ENCODE measurements at regions not wholly inside any gene's neighbourhood (a gene's known extent, or its start where the extent isn't known, plus 50 kb on each side); places are given as distances from the start of the nearest gene placed in this dataset.
"Not testable (repeated sequence)": the region's sequence is repeated elsewhere in the genome, so short reads cannot be mapped to it uniquely, and the experiment has no call there.

DNA sequence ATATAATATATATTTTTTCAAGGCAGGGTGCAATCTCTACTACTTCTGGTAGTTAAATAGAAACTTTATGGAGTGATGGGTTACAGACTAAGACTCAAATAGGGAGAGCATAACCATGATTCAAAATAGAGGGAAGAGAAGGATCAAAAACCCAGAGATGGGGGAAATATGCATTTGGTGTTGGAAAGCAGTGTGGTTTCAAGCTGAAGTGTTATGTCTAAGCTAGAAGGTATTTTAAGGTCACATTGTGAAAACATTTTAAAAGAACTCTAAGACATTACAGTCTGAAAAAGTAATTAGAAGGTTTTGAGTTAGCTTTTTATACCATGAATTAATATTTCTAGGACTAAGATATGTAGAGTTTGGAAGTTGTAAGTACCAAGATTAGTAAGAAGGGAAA is 2741.4 kb downstream of the PCDH9 start:
- no peaks in the 10 kb centered on the region for H3K4me1 ChIP-seq (ENCODE audit: low read depth)
- H3K9me3 ChIP-seq (ENCODE audit: low read depth), result no peaks in the 10 kb centered on the region
- TF ChIP-seq, protein P1, sequence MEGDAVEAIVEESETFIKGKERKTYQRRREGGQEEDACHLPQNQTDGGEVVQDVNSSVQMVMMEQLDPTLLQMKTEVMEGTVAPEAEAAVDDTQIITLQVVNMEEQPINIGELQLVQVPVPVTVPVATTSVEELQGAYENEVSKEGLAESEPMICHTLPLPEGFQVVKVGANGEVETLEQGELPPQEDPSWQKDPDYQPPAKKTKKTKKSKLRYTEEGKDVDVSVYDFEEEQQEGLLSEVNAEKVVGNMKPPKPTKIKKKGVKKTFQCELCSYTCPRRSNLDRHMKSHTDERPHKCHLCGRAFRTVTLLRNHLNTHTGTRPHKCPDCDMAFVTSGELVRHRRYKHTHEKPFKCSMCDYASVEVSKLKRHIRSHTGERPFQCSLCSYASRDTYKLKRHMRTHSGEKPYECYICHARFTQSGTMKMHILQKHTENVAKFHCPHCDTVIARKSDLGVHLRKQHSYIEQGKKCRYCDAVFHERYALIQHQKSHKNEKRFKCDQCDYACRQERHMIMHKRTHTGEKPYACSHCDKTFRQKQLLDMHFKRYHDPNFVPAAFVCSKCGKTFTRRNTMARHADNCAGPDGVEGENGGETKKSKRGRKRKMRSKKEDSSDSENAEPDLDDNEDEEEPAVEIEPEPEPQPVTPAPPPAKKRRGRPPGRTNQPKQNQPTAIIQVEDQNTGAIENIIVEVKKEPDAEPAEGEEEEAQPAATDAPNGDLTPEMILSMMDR (IDR thresholded peaks at IDR 0.05; ENCODE audit: low read depth, low read length), result no peak
- no peaks in the 10 kb centered on the region for H3K36me3 ChIP-seq
- H3K27me3 ChIP-seq, result no peaks in the 10 kb centered on the region
- no peak overlapping the region for H3K4me3 ChIP-seq
- no peak overlapping the region for H3K27ac ChIP-seq
- DNase-seq (ENCODE audit: low read depth in 1 of 2, low spot score in 1 of 2), result no peak

DNA sequence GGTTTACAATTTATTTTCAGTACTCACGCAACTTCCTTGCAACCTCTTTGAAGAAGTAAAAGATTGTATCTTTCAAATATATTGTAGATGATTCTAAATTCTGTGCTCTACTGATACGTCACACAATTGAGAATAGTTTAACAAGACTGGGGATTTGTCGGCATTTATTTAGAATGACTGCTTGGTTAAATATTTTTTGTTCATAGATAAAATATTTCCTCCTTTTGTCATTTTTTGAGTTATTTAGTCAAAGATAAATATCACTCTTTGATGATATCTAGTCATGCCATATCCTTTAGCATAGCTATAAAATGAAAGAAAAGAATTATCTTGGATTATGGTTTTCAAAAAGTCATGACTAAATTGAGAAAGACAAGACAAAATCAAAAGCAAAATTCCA is 2747.8 kb downstream of the PCDH9 start:
- no peak overlapping the region for H3K27ac ChIP-seq
- TF ChIP-seq, protein P1 (IDR thresholded peaks at IDR 0.05; ENCODE audit: low read depth, low read length), result no peak
- no peaks in the 10 kb centered on the region for H3K4me1 ChIP-seq (ENCODE audit: low read depth)
- H3K36me3 ChIP-seq, result no peaks in the 10 kb centered on the region
- H3K27me3 ChIP-seq, result no peaks in the 10 kb centered on the region
- H3K4me3 ChIP-seq, result no peak overlapping the region
- H3K9me3 ChIP-seq (ENCODE audit: low read depth), result no peaks in the 10 kb centered on the region
- no peak for DNase-seq (ENCODE audit: low read depth in 1 of 2, low spot score in 1 of 2)

DNA sequence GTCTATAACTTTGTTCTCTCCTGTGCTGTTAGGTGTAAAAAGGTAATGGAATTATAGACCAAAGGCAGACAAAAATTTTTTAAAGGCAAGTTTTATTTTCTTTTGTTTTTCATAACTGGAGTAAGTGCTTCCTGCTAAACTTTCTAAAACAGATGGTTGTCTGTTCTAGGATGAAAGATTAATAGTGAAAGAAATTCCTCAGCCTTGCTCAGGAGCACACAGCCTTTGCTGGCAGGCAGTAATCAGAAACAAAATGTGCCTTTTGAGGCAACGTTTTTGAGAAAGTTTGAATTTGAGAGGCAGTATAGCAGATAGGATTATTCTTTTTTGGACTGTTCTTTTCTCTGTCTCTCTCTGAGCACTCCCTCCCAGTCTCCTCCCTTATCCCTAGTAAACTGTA is 2749.5 kb downstream of the PCDH9 start:
- no peak overlapping the region for H3K4me3 ChIP-seq

DNA sequence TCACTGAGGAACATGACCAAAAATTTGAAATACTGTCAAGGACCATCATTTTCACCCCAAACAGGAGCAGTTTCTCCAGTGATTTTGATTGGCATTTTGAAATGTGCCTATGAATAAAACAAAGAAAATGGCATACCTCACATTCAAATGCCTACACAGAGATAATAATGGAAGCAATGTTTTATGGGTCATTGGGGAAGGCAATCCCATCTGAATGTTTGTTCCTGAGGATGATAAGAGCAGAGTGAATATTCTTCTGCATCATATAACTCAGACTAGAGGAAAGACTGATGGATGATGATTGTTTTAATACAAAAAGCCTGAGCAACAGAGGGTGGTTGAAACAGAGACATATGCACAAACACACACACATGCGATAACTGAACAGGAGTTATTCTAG is 2749.9 kb downstream of the PCDH9 start:
- no peak for DNase-seq (ENCODE audit: low read depth in 1 of 2, low spot score in 1 of 2)
- TF ChIP-seq, protein P1 (IDR thresholded peaks at IDR 0.05; ENCODE audit: low read depth, low read length), result no peak
- no peak overlapping the region for H3K4me3 ChIP-seq

More for the DNA sequence above, 2749.5 kb downstream of the PCDH9 start:
- H3K27me3 ChIP-seq, result no peaks in the 10 kb centered on the region
- peak in 1 of 2 donors; percentile 2 for DNase-seq (ENCODE audit: low read depth in 1 of 2, low spot score in 1 of 2)
- TF ChIP-seq, protein P1 (IDR thresholded peaks at IDR 0.05; ENCODE audit: low read depth, low read length), result no peak
- H3K9me3 ChIP-seq (ENCODE audit: low read depth), result no peaks in the 10 kb centered on the region
- H3K27ac ChIP-seq, result no peak overlapping the region
- H3K36me3 ChIP-seq, result no peaks in the 10 kb centered on the region
- H3K4me1 ChIP-seq (ENCODE audit: low read depth), result no peaks in the 10 kb centered on the region

DNA sequence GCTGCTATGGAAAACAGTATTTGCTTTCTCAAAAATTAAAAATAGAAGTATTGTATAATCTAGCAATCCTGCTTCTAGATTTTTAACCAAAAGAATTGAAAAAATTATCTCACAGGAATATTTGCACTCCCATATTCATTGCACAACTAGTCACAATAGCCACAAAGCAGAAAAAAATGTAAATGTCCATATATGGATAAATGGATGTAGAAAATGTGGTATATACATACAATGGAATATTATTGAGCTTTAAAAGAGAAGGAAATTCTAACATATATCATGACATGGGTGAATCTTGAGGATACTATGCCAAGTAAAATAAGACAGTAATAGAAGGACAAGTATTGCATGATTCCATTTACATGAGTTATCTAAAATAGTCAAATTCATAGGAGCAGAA is 2753.0 kb downstream of the PCDH9 start:
- DNase-seq (ENCODE audit: low read depth in 1 of 2, low spot score in 1 of 2), result no peak
- Histone ChIP-seq H3K27me3 (no peaks in the 10 kb centered on the region), H3K36me3 (no peaks in the 10 kb centered on the region), H3K27ac (no peak overlapping the region), H3K9me3 (ENCODE audit: low read depth) (no peaks in the 10 kb centered on the region), H3K4me1 (ENCODE audit: low read depth) (peaks cover 6% of the 10 kb centered on the region), H3K4me3 (no peak overlapping the region)
- TF ChIP-seq, protein P1 (IDR thresholded peaks at IDR 0.05; ENCODE audit: low read depth, low read length), result no peak

More for the DNA sequence above, 2749.9 kb downstream of the PCDH9 start:
- Histone ChIP-seq H3K9me3 (ENCODE audit: low read depth) (no peaks in the 10 kb centered on the region), H3K4me1 (ENCODE audit: low read depth) (no peaks in the 10 kb centered on the region), H3K27ac (no peak overlapping the region), H3K27me3 (no peaks in the 10 kb centered on the region), H3K36me3 (no peaks in the 10 kb centered on the region)

DNA sequence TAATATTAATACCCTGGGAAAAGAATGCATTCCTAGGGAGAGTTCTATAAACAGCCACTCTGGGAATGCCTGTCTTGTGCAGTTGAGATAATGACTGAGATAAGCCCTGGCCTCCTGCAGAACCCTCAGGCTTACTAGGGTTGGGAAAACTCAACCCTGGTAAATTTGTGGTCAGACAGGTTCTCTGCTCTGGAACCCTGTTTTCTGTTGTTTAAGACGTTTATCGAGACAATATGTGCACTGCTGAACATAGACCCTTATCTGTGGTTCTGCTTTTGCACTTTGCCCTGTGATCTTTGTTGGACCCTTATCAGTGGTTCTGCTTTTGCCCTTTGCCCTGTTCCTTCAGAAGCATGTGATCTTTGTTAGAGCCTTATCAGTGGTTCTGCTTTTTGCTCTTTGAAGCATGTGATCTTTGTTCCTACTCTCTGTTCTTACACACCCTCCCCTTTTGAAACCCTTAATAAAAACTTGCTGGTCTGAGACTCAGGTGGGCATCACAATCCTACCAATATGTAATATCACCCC is 2754.0 kb downstream of the PCDH9 start:
- not testable (repeated sequence) for DNase-seq (ENCODE audit: low read depth in 1 of 2, low spot score in 1 of 2); H3K4me1 ChIP-seq (ENCODE audit: low read depth); H3K4me3 ChIP-seq; H3K27me3 ChIP-seq; H3K36me3 ChIP-seq; H3K9me3 ChIP-seq (ENCODE audit: low read depth); H3K27ac ChIP-seq
